GM18867 (cell line): ENCODE measurements at regions not wholly inside any gene's neighbourhood (a gene's known extent, or its start where the extent isn't known, plus 50 kb on each side); places are given as distances from the start of the nearest gene placed in this dataset.

ENCODE experiments used
- ATAC-seq: cut with Tn5 transposase; IDR thresholded peaks from one replicate; pipeline ENCODE4 v1.9.1; 2021; ENCODE audit warnings: mild to moderate bottlenecking, moderate library complexity; ENCODE audit not compliant: unreplicated experiment

DNA sequence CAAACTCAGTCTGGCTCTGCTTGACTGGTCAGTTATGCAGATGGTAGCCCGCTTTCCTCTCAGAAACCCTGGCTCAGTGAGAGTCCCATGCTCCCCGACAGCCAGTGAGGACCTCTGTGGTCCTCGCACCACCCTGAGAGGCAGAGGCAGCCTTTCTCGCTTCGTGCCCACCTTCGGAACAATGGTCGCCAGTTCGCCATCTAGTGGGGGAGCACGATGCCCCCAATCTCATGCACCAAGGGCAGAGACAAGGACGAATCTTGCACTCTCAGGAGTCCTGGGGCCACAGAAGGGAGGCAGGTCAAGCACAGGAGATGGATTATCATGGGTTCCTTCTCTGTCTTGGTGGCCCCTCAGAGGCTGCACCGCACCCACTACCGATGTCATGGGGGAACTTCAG, 75.2 kb downstream of the RHCG start:
- no peak for ATAC-seq

DNA sequence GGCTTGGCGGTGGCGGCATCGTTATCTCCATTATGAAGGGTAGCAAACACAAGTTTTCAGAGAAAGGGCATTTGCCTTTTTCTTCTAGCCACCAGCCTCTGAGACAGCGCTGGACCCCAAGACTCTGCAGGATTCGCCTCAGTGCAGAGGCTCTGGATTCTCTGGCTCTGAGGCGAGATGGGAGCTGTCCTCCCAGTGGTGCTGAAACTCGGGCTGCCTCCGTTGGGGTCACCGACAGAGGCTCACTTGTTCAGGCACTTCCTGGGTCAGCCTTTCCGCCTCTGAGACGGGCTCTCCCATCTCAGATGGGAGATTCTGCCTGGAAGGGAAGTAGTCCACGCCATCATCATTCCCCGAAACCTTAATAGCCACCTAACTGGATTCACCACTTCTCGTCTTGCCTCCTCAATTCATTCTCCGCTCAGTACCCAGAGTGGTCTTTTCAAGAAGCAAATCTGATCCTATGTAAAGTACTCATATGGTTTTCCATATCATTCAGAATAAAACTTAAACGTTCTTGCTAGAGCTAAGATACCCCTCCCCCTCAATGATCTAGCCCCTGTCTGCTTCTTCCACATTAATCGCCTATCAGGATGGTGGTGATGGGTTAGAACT, 76.9 kb downstream of the RHCG start:
- ATAC-seq: no peak

DNA sequence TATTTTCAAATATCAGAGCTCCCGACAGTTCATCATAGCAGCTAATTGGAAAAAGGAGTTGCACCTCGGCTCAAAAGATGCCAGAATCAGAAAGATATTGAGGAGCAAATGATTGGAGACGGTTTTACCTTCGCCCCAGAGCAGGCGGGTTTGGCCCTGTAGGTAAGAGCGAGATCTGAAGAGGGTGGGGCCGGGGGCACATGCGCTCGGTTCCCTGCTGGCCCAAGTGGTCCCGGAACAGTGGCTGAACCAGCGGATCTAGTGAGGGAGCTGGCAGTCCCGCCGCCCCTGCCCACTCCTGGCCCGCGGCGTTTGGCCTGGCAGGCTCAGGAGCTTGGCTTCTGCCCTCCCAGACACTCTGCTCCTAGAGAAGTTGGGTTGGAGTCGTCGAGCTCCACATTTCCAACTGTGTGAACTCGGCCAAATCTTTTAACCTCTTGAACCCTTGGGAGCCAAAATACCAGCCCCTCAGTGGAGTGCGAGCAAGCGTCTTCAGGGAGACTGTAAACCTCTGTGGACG, 79.1 kb downstream of the RHCG start:
- ATAC-seq: no peak

DNA sequence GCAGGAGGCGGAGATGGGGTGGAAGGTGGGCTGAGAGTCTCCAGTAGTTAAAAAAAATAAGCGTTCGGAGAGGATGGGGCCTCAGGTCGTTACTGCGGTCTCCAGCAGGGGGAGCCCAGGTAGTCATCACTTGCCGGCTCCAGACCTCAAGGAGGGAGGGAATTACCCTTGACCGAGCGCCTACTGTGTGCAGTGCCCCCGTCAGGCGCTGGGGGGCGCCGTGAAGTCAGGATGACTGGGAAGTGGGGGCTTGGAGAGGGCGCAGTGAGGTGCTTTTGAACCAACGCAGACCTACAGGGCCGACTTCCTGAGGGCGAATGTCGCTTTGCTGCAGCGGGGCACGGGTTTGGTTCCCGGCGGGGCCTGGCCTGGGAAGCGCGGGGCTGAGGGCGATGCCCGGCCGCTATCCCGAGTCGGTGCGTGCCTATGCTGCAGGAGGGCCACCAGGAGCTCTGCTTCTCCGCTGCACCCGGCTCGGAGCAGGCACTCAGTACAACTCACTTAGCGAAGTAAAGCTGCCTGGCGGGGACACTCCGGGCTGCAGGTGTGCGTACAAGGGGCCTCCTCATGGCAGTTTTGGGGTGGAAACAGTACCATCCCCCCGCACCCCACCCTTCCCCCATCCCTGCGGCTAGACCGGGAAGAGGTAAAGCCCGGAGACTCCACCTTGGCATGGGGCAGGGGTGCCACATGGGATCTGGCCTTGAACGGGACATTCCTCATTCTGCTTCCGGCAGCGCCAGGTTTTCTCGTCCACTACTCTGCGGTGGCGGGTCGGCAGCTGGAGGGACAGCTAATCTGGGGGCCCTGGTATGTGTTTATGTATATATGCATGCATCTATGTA, 79.8 kb downstream of the RHCG start:
- peak; percentile 75 for ATAC-seq

DNA sequence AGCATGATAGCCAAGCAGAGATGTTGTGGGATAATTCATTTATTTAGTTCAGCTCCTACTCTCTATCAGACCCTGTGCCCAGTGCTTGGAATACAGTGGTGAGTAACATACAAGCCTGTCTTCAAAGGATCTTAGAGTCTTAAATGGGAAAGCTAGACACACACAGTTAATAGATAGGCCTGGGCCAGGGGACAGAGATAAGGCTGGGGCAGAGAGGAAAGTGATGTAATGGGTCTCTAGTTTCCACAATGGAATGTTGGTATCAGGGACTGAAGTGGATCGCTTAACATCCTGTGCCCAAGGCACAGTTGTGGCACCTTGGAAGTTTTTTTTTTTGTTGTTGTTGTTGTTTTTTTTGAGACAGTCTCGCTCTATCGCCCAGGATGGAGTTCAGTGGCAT, 79.9 kb upstream of the POLG start:
- no peak for ATAC-seq

DNA sequence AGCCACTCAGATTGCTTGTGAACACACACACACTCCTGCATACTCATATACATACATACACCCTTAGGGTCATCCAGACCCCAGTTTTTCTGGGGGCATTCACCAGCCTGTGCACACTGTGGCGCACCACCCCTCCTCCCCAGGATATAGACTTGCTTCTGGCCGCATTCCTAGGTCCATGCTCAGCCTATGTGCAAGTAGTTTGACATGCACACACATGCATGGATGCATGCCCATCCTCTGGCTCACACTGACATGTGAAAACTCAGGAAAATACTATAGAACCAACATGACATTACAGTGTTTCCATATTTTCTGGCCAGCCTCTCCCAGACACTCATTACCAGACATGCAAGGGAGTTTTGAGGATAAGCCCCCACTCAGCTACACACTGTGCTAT, 79.3 kb upstream of the POLG start:
- no peak for ATAC-seq

DNA sequence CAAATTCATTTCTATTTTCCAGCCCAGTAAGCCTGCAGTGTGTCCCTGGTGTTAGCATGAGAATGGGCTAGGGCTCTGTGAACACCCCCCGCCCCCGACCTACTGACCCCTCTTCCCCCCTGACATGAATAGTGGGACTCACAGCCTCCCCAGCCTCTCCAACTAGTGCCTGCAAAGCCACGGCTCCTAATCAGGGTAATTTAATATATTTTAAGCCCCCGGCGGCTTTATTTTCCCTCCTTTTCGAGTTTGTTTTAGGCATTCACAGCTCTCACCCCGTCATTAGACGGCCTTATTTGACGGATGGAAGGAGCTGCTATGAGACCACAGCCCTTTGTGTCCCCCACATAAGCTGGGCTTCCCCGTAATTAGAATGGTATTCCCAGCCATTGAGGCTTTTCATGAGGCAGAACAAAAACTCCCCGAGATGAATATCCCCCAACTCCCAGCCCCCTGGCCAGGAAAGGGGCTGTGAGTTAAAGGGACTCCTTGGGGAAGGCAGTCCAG, 78.3 kb upstream of the POLG start:
- no peak for ATAC-seq

DNA sequence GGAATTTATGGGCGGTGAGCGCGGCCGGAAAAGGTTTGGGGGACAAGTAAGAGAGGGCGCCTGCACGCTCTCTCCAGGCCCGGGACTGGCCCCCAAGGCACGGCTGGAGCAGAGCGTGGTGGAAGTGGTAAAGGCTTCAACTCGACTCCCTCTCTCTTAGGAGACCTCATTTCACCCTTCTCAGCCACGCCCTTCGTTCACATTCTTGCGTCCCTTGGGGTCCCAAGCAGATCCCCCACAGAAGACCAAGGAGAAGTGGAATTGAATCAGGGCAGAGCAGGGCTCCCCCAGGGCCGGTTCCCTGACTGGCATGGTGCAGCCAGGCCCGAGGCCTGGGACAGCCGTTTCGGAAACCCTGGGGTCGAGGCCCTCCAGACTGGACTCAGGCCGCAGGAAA, 75.4 kb upstream of the POLG start:
- ATAC-seq: no peak

DNA sequence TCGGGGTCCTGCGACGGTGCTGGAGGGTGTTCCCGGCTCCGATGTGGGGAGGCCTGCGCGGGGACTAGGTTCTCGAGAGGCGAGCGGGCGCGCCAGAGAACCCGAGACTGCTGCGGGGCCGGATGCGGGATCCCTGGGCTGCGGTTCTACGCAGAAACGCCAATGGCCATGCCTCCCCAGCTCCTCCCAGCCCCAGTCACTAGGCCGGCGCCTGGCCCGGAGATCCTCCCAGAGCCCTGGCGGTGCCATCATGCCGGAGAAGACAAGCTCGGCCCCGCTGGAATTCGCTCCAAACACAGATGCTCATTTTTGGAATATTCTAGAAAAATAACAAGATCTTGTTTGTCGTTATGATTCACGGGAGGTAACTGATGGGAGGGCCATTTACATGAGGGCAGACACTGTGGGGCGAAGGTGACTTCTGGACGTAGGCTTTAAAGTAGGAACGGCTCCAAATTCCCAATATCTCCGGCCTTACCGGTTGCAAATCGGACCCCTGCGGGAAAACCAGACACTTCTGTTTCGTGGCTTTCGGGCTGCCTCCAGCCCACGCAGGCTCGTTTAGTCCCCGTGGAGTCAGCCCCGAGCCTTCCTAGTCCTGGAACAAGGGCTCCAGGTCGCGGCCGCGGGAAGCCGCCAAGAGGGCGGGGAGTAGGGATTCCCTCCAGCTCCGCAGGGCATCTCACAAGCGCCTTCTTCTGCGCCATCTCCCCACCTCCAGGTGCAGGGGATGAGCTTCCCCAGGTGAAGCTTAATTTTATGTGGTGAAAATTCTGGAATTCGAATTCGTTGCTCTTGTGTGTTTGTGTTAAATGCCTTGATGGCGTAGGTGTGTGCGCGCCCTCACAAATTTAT, 74.8 kb upstream of the POLG start:
- no peak for ATAC-seq

DNA sequence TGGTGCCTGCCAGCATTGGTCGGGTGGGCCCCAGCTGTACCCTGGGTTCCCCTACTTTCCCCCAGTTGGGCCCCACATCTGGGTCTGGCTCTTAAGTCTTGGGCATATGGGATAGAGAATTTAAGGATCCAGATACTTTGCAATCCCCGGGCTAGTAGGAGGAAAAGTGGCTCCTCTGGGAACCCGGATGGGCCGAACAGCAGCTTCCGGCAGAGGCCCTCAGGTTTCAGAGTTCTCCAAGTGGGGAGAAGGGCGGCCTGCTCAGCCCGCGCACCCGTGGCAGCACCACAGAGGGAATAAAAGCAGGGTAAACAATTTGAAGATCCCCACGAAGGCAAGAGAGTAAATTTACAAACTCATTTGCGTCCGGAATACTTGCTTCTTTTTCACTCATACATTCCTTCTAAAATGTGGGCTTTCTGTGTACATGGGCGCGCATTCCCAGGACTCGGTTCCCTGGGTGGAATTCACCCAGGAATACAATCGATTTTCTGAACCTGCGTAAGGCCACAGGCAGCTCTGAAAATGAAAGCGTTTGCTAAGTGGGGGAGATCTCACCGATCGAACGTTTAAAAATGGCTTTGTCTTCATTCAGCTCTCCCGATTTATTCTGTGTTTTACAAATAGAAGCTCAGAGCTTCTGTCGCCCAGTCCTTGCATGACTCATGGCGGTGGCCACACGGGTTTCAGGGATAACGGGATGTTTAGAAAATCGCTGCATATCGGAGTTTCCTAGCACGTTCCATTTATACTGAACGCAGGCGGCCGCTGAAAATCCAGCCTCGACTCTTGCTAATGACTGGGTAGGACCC, 74.0 kb upstream of the POLG start:
- no peak for ATAC-seq

DNA sequence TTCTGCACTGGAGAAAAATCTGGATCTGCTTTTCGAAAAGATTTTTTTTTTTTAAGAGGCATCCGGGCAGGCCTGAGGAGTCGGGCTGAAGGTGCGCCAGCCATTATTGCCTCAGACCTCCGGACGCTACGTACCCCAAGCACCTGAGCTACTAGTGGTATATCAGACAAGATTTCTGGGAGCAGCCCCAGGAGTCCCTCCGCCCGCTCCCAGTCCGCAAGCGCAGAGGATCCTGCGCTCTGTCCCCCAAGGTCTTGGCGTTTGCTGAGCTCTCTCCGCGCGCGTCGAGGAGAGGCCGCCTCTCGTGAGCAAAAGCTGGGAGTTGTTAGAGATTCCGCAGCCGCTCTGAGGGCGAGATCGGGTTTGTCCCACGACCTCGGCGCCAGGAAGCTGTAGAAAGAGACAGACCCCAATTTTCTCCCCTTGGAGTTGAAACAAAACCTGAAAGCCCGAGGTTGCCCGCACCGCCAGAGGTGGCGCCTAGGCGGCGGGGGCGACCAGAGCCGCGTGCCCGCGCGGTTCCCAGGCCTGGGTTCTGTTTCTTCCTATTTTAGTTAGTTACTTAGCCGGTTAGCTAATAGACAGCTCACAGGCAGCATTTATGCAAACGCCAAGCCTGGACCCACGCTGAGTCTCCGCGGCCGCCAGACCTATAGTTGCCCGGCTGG, 72.5 kb upstream of the POLG start:
- ATAC-seq: no peak

DNA sequence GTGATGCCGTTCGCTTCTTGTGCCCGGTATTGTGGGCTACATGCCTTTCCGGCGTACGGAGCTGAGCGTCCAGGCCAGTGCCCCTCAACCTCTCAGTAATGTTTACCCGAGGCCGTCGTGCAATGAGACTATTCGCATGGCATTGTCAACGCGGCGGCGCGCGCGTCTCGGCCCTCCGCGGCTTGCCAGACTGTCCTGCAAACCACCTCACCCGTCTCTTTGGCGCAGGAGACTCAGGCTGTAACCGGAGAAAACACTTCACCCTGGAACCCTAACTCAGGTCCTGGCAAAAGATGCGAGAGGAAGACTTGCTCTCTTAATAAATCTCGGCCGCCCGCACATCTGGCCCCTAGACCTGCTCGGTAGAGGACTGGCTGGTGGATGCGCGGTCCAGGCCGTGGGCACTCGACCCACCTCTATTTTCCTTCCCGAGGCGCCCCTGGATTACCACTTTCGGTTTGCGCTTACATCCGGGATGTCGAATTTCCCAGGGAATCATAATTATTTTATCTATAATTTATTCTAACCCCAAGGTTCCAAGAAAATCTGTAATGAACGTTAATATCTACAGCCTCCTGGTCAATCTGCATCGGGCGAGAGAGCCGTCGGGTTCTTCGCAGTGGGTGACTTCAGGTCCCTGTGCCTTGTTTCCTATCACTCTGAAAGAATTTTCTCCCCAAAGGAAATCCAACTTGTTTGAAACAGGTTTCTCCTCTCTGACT, 71.8 kb upstream of the POLG start:
- no peak for ATAC-seq

DNA sequence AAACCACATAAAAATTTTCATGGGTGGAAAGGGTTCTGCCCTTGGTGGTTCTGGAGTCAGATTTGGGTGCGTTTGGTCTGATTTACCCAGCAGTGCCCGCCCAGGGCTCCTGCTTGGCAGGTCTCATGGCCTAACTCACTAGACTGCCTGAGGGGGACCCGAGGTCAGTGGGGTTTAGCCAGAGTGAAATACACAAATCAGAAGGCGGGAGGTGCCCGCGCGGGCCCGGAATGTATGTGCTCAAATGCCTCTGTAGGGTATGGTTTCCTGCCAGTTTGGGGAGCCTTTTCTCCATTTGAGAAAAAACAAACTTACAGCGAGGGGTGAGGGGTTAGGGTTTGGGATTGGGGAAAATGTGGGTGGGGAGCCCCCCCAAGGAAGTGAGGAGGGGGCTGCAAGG, 70.9 kb upstream of the POLG start:
- no peak for ATAC-seq

DNA sequence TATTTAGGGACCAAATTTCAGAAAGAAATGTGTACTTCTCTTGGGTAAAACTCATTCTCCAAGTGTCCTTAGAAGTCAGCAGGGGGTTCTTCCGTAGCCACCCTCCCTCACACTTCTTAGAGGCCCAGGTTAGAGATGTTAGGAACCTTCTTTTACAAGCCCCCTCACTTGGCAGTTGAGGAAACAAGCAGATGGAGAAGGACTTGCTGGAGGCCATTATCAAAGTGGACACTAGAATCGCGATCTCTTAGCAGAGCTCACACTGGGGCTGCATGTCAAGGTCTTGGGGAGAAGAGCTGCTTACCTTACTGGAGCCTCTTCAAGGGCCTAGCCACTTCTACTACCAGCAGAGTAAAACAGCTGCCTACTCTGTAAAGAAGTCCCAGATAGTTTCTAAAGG, 69.4 kb upstream of the POLG start:
- no peak for ATAC-seq

DNA sequence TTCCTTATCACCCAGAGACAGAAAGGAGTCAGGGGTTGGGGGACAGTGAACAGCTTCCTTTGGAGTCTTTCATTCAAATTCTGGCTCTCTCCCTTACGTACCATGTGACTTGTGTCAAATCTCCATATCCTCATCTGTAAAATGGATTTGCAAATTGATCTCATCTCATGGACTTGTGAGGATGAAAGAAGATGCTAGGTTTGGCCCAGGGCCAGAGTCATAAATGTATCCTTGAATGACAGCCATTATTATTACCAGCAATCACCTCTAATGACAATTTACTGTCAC, 67.8 kb upstream of the POLG start:
- ATAC-seq: no peak

DNA sequence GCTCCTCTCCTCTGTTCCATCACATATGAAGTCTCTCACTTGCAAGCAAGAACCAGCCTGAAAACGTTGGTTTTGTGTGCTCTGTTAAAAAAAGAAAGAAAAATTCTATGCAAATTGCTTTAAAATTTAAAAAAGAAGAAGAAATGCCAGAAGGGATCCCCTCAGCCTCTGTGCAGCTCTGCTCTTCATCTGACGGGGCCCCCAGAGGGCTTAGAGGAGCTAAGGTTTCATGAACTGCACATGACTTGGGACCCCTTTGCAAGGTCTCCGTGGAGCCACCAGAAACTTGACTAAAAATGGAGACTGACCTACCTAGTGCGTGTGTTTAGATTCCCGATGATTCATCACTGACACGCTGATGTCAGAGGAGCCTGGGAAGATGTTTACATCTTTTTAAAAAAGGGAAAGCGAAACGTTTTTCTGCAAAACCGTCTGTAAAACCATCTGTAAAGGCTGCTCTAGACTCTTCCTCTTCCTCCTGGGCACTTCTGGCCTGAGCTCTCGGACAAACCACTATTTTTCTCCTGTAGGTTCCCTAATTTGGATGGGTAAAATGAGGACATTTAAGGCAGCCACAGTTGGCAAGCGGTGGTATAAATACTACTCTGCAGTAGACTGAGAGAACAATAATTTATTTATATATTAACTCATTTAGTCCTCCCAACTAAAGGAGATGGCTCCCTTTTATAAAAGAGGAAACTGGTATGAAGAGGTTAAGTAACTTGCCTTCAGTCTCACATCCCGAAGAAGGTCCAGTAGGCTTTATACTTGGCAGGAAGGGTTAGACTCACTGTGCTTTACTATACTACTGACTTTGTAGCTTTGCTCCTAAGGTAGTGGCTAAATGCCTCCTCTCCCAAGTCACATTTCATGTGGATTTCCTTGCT, 67.2 kb upstream of the POLG start:
- no peak for ATAC-seq

DNA sequence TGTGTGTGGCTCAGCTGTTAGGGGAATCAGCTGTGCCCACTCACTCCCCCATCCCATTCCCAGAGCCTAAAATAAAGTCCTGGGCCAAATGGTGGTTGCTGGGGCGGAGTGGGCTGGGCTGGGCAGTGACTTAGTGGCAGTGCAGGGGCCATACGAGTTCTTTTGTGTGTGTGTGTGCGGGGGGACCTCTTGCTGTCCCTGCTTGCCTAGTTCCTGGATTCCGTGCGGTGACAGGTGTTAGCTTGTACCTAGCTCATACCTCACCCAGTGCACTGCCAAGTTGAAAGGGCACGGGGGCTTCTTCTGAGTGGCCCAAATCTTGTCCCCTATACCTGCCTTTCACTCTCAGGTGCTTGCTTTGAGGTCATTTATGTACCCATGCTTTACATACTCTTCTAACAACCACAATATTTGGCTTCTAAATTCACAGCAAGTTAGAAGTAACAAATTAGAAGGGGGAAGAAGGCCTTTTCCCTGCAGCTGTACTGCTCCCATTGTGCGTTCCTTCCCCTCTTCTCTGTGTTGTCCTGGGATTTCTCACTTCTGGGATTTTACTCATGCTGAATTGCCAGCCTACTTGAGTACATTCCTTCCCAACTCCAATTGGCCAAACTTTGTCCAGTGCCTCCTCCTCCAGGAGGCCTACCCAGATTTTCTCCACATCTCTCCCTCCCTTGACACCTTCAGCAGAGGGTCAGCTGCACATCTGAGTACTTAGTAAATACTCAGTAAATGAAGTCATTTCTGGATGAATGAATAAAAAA, 66.3 kb upstream of the POLG start:
- ATAC-seq: no peak
